ENCODE measurements at regions not wholly inside any gene's neighbourhood (a gene's known extent, or its start where the extent isn't known, plus 50 kb on each side); places are given as distances from the start of the nearest gene placed in this dataset.

DNA sequence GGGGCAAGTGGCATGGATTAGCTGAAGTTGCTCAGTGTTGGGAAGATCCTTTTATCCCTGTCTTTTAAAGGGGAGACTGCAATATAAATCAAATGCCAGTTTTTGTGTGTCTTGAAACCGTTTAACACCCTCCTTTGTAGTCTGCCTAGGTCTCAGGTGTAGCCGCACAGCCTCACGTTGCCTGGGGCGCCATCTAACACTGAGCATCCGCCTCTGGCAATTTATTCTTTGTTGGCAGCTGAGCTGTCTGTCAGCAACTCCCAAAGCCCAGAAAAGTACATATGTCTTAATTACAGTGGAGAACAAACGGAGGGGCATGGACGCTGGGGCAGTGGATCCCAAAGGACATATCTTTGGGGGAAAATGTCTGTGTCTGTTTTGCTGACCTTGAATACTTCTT lies 254.7 kb downstream of the STK31 start:
- DNase-seq (ENCODE audit: extremely low read depth, low read depth), result no peak
- TF ChIP-seq, protein P1, sequence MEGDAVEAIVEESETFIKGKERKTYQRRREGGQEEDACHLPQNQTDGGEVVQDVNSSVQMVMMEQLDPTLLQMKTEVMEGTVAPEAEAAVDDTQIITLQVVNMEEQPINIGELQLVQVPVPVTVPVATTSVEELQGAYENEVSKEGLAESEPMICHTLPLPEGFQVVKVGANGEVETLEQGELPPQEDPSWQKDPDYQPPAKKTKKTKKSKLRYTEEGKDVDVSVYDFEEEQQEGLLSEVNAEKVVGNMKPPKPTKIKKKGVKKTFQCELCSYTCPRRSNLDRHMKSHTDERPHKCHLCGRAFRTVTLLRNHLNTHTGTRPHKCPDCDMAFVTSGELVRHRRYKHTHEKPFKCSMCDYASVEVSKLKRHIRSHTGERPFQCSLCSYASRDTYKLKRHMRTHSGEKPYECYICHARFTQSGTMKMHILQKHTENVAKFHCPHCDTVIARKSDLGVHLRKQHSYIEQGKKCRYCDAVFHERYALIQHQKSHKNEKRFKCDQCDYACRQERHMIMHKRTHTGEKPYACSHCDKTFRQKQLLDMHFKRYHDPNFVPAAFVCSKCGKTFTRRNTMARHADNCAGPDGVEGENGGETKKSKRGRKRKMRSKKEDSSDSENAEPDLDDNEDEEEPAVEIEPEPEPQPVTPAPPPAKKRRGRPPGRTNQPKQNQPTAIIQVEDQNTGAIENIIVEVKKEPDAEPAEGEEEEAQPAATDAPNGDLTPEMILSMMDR (IDR thresholded peaks at IDR 0.05; ENCODE audit: low read depth, low read length), result no peak

DNA sequence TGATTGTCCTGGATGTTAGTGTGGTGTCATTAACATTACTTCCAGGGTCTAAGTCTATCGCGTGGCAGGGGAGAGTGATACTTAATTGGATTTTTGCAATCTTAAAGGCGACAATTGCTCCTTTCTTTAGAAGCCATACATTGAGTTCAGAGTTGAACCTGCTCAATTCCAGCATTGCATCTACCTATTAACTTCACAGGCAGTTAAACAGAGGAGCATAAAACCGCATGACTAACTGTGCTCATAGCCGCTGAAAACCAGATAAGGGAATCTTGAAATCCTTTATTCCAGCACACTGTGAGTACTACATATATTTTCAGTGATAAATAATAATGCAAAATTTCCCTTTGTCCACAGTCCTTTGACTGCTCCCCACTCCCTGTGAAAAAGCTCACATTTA lies 255.3 kb downstream of the STK31 start:
- TF ChIP-seq, protein P1 (IDR thresholded peaks at IDR 0.05; ENCODE audit: low read depth, low read length), result no peak
- no peak for DNase-seq (ENCODE audit: extremely low read depth, low read depth)

DNA sequence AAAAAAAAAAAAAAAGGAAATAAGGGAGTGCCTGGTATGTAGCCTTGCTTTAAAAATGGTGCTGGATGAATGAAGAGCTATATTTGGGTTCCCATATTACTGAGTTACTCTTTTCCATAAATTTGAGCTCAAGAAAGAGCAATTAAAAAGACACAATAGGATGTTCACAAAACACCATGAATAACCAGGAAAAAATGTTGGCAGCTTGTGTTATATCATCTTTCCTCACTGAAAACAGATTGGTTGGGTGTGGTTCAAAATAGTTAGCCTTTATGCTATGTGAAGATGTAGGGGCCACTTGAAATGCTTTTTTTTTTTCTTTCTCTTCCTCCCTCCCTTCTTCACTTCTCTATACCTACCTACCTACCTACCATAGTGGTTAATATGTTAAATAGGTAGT lies 256.9 kb downstream of the STK31 start:
- no peak for DNase-seq (ENCODE audit: extremely low read depth, low read depth)
- TF ChIP-seq, protein P1 (IDR thresholded peaks at IDR 0.05; ENCODE audit: low read depth, low read length), result no peak

DNA sequence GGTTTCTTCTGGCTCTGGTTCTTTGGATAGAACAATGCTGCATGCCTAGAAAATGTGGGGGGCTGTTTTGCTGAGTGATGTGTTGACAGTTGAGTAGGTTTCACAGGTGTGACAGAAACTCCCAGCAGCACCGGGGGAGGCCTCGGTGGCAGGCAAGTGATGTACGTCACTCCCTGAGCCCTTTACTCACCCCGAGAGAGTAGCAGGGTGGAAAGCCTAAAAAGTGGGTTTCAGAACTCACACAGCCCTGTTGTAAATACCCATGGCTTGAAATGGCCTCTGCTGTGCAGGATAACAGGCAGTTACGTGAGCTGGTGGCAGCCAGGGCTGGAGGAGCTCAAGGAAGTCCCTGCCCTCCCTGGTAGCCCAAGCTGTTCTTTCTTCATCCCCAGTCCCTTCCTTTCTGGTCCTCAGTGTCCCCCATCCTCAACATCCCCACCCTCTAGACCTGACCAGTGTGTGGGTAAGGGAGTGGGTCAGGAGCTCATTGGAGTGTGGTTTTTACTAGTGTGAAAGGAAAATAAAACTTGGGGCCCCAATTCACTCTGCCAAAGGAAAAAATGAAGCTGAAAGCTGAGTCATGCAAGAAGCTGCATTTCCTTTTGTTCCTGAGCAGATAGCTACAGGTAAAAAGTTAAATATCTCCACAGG lies 258.1 kb downstream of the STK31 start:
- TF ChIP-seq, protein P1 (IDR thresholded peaks at IDR 0.05; ENCODE audit: low read depth, low read length), result no peak
- DNase-seq (ENCODE audit: extremely low read depth, low read depth), result no peak

DNA sequence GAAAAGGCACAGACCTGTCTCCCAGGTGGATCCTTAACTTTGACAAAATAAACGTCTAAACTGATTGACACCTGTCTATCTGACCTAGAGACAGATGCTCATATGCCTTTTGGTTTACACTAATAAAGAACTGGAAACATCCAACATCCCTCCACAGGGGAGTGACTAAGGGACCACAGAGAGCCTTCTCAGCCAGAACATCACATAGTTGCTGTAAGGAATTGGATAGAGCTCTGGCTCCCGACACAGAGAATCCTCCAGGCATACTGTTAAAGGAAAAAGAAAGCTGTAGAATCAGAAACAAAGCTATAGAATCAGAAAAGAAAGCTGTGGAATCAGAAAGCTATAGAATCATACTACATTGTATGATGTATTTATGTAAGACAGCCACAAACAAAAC lies 258.8 kb downstream of the STK31 start:
- TF ChIP-seq, protein P1 (IDR thresholded peaks at IDR 0.05; ENCODE audit: low read depth, low read length), result no peak
- no peak for DNase-seq (ENCODE audit: extremely low read depth, low read depth)

DNA sequence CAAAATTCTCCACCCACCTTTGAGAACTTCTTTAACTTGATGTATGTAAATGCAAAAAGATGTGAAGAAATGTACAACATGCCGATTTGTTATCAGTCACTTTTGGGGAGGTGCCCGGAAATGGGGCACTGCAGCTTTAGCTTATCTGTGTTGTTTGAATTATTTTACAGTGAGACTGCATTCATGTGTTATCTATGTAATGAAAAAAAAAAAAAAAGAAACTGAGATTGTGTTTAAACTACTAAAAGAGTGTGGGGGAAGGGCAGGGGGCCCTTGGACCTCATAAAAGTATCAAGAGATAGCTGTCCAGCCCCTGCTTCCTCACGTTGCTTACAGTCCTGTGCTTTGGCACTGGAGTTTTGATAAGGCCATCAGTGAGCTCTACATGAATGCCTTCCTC lies 259.4 kb downstream of the STK31 start:
- TF ChIP-seq, protein P1 (IDR thresholded peaks at IDR 0.05; ENCODE audit: low read depth, low read length), result no peak
- DNase-seq (ENCODE audit: extremely low read depth, low read depth), result no peak

DNA sequence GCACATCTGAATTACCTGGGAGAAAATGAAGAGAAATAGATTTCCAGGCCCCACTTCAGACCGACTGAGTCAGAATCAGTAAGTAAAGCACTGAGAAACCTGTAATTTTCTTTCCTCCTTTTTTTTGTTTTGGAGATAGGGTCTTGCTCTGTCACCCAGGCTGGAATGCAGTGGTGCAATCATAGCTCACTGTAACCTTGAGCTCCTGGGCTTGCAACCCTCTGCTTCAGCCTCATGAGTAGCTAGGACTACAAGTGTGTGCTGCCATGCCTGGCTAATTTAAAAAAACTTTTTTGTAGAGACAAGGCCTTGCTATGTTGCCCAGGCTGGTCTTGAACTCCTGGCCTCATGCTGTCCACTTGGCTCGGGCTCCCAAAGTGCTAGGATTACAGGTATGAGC lies 260.2 kb downstream of the STK31 start:
- DNase-seq (ENCODE audit: extremely low read depth, low read depth), result no peak
- TF ChIP-seq, protein P1 (IDR thresholded peaks at IDR 0.05; ENCODE audit: low read depth, low read length), result no peak

Measured in AG09319 (cell line).